NCI-H774 (cell line): ENCODE measurements at regions not wholly inside any gene's neighbourhood (a gene's known extent, or its start where the extent isn't known, plus 50 kb on each side); places are given as distances from the start of the nearest gene placed in this dataset.

Experiments
- DNase-seq: peaks from one replicate; lab custom pipeline; 2025; lab: John Stamatoyannopoulos, UW

GRCh38 chr12:78792052-78792698, 72.4 kb upstream of the SYT1 start:
- no peak for DNase-seq

GRCh38 chr12:78793491-78793890, 71.1 kb upstream of the SYT1 start:
- DNase-seq, result no peak

- DNase-seq, result no peak
Measured at GRCh38 chr12:78793982-78794381, 70.6 kb upstream of the SYT1 start.

GRCh38 chr12:78795934-78796445, 68.6 kb upstream of the SYT1 start:
- DNase-seq, result no peak

- DNase-seq, result no peak
Measured at GRCh38 chr12:78797196-78797931, 67.2 kb upstream of the SYT1 start.

- DNase-seq, result peak; percentile 28
Measured at GRCh38 chr12:78799649-78800048, 64.9 kb upstream of the SYT1 start.

- no peak for DNase-seq
Measured at GRCh38 chr12:78802593-78802992, 62.0 kb upstream of the SYT1 start.

GRCh38 chr12:78804262-78804661, 60.3 kb upstream of the SYT1 start:
- DNase-seq, result no peak
